Prostate gland (tissue), 2 donors: ENCODE measurements at regions not wholly inside any gene's neighbourhood (a gene's known extent, or its start where the extent isn't known, plus 50 kb on each side); places are given as distances from the start of the nearest gene placed in this dataset.

Source experiments
- CTCF ChIP-seq, 4 experiments: fragments of 200-600 bp in 2 of 4; fragments of 450-650 bp in 2 of 4; sonication (generic) in 2 of 4; IDR thresholded peaks; 1 replicate in 3 of 4; 2 replicates in 1 of 4; pipeline ENCODE4 v1.5.1; 2016 to 2019; ENCODE audit warnings: antibody characterized with exemption in 4 of 4, mild to moderate bottlenecking in 2 of 4, moderate library complexity in 2 of 4
- POLR2A ChIP-seq: fragments of 450-650 bp; IDR thresholded peaks from one replicate; pipeline ENCODE4 v1.6.1; 2016; ENCODE audit warnings: antibody characterized with exemption, mild to moderate bottlenecking

GRCh38 chr20:21640556-21640955, 64.9 kb upstream of the PAX1 start:
- peak in 3 of 4 experiments; percentile 20 to 57 (median 42) for TF ChIP-seq CTCF (IDR thresholded peaks at IDR 0.05)
- TF ChIP-seq POLR2A, result no peak
